GM18858 (cell line): ENCODE measurements at regions not wholly inside any gene's neighbourhood (a gene's known extent, or its start where the extent isn't known, plus 50 kb on each side); places are given as distances from the start of the nearest gene placed in this dataset.

Experiments
- ATAC-seq: cut with Tn5 transposase; IDR thresholded peaks from one replicate; pipeline ENCODE4 v1.9.1; 2021; ENCODE audit not compliant: unreplicated experiment

DNA sequence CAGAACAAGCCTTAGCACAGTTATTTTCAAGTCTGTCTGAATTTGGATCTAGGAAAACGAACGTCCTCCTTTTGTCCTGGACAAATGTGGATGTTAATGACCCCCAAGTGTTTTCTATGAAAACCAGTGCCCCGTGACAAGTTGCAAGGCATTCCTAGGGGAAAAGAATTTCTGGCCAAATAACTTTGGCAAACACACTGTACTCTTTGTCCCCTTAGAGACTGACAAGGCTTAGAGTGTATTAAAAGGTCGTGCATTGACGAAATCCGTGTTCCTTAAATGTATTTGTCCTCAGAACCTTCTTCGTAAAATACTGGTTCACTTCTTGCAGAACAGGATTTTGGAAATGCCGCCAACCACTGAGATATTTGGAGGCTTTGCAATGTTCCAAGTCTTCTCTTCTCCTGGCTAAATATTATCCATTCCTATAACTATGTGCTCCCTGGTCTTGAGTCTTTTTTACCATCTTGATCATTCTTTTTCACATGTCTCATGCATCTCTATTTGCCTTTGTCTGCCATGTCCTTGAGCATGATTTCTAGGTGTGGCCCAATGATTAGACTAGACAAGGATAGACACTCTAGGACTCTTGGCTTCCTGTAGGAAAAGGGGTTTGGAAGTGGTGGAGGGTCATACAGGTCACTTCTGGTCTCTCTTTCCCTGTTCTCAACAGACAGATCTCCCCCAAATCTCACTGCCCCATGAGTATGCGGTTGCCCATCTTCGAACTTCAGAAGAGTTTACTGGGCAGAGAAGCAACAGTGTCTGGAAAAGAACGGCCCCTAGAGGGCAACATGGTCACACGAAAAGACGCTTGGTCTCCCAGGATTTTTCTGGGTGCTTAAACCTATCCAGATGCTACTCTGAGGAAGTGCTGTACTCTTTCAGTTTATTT is 117.5 kb downstream of the EDEM1 start:
- ATAC-seq = peak; percentile 81

DNA sequence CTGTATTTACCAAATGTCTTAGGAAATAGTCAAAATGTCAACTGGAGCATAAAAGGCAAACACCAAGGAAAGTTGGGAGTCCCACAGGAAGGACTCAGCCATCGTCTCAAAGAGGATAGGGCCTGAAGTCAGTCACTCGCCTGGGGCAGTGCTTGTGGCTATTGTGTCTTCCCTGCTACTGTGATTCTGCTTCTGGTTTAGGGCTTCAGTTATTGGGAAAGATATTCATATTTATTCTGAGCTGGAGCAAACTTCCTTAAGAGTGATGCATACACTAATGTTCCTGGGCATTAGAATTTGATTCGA is 118.1 kb downstream of the EDEM1 start:
- peak; percentile 8 for ATAC-seq

DNA sequence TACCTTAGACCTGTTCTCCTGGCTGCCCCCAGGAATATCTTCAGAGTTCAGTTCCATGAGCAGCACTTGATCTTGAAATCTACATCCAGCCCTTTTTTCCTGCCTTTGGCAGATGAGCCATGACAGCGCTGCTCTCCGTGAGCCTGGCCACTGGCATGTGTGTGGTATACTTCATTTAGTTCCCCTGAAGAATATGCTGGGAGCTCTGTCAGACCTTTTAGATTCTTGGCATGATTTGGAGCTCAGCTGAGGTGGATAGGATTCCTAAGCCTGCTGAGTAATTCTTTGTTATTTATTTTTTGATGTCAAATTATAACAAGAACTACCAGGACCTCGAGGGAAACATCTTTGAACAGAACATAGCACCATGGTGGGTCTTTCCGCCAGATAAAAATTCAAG is 121.7 kb downstream of the EDEM1 start:
- ATAC-seq = no peak

DNA sequence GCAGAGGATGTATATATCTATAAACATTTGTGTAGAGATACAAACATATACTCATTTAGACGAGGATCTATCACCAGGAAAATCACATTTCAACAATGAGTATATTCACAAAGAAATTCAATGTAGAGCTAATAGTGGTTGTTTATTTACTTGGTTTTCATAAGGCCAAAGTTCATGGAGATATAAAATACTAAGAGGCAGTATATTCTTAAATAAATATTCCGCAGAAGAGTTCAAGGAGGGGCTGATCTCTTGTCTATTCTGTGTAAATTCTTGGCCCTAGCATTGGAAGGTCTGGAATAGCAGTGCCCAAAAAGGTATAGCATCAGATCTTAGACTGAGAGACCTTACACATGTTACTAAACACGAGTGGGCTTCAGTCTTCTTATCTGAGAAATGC is 122.1 kb downstream of the EDEM1 start:
- no peak for ATAC-seq

DNA sequence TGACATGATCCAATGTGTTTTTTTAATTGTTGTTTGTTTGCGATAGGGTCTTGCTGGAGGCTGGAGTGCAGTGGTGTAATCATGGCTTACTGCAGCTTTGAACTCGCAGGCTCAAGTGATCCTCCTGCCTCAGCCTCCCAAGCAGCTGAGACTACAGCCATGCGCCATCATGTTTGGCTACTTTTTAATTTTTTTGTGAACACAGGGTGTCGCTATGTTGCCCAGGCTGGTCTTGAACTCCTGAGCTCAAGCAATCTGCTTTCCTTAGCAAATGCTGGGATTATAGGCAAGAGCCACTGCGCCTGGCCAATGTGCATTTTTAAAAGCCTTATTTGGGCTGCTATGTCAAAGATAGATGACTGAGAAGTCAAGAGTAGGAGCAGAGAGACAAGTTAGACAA is 123.0 kb downstream of the EDEM1 start:
- no peak for ATAC-seq

DNA sequence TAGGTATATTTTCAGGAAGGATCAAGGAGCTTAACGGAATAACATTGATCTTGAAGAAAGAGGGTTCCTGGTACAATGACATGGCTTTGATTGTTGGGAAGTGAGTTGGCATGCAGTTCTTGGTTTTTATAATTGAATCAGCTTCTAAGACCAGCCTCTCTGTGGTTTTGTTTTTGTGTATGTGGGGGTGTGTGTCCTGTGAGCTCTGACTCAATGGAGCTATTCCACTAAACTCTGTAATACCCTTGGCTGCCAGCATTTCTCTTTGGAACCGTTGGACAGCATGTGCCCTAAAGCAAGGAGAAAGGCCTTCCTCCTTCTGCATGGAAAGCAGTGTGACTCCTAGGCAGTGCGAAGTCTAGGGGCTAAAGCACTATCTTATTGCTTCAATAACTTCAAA is 124.8 kb downstream of the EDEM1 start:
- ATAC-seq = no peak

DNA sequence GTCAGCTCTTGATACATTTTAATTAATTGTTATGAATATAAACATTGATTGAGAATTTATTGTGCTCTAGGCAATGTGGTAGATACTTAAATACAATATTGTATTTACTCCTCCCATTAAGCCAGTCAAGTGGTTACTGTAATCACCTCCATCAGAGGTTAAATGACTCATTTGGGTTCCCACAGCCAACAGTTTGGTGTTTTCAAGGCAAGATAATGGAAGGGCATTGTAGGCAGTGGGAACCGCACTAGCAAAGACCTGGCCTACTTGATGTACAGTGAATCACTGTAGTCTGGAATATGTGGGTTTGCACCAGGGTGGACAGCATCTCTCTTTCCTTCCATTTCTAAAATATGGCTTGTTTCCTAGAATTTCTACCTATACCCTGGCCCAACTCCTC is 127.4 kb downstream of the EDEM1 start:
- ATAC-seq = no peak

DNA sequence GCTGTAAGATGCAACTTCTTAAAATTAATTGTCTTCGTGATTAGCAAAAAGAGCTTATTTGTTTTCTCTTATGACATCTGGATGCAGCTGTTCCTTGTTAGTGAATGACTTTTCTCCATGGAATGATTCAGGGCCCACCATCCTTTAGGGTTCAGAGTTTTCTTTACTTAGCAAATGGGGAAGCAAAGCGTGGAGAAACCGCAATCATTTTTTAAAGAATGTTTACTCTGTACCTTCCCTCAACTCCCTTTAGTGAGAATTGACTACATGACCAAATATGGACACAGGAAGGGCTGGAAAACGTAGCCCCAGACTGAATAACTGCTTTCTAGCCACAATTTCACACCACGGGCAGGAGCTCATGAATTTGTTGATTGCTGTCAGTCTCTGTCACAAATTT is 130.1 kb downstream of the EDEM1 start:
- no peak for ATAC-seq

DNA sequence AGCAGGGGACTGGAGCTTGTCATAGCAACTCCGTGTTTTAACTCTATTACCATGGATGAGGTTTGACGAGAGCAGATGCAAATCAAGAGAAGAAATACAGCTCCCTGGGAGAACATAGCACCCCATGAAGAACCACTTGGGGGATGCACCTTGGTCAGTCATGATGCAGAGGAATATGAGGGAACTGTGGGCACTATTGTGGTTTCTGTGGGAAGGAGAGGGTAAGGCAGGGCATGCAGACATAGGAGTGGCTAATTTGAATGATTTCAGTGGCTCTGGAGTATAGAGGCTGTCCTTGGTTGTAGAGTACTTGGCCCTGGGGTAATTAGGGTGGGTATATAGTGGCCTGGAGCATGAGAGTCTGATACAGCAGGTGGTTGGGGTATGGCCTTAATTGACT is 131.9 kb downstream of the EDEM1 start:
- ATAC-seq = no peak

DNA sequence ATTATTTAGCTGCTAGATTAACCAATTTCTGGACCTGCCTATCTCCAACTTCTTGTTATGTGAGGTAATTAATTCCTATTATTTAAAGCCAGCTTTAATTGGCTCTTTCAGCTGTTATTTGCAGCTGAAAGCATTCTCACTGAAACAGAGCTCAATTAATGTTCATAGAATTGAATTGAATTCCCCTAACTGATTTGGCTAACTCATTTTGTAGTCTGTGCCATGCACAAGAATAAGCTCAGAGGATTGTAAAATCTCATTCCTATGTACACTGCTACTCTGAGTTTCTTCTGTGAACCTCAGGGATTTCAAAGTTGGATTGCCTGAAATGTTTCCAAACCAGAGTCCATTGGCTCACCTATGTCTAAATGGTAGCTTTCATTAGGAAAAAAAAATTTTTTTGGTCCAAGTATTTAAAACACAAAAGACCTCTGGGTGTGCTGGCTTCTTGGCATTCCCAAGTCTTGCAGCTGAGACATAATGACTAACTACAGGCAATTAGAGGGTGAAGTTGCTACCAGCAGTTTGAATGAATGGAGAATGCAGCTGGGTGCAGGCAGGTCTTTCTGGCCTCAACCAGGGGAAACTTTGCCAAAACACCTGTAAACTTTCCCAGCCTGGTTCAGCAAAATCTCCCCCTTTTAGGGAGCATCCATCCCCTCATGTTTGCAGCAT is 134.3 kb downstream of the EDEM1 start:
- ATAC-seq = no peak

DNA sequence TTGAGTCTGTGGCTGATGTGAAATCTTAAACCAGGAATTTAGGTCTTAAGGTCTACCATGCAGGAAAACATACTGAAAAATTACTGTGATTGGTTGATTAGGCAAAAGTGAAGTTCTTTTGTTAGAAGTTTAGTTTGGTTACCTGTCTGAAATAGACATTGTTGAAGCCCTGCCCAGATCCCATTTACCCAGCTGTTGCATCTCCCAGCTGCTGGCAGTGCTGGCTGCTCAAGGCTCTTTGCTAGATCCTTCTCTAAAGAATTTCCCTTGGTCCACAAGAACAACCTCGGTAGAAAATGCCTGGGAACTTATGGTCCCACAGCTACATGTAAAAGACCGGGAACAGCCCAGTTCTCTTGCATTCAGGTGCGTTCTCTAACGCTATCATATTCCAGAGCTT is 137.3 kb downstream of the EDEM1 start:
- ATAC-seq = no peak

DNA sequence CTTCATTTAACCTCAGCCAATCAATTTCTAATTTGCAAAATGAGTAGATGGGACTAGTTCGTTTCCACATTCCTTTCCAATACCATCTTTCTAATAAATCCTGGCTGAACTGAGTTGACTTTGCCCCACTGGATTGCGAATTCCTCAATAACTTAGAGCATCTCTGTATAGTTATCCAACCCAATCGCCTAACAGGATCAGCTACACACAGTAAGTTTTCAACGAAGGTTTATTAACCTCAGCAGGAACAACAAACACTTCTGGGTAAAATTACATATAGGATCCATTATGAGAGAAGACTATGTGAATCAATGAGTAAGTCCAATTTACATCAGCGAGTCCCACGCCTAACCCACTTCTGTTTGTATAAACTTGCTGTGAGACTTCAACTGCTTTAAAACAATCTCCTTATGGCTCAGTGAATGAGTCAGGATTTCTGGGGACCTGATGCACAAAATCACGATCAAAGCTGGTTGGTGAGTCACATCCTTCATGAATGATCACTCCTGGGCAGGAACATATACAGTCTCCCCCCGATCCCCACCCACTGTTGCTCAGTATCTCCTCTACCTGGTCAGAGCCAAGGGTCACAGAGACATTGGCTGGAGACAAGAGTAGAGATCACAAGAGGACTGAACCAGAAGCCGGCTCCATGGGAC is 142.8 kb downstream of the EDEM1 start:
- no peak for ATAC-seq

DNA sequence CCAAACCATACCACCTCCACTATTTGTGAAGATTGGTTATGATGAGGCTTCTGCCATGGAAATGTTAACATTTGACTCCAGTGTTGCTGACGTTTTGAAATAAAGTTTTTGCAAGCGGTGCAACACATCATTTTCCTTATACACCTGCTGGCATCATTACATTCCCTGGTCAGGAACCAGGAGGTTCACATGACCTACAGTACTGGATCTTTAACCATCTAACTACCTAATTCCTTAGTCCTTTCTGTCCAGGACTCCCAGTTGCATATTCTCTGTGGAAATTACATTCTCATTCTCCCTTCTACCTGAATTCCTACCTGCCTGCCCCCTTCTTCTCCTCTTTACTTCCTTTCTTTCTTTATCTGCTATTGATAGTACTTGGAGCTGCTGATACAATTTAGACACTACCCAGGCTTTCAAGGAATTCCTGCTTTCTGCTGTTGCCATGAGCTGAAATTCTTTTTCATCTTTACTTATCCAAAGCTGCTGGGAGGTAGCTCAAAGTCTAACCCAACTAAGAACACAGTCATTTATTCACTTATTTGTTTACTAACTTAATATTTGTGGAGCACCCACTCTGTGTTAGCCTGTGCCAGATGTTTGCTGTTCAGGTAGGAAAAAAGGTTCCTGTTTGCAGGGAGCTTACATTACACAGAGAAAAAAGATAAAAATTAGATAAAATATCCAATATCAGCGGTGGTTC is 144.2 kb downstream of the EDEM1 start:
- no peak for ATAC-seq

DNA sequence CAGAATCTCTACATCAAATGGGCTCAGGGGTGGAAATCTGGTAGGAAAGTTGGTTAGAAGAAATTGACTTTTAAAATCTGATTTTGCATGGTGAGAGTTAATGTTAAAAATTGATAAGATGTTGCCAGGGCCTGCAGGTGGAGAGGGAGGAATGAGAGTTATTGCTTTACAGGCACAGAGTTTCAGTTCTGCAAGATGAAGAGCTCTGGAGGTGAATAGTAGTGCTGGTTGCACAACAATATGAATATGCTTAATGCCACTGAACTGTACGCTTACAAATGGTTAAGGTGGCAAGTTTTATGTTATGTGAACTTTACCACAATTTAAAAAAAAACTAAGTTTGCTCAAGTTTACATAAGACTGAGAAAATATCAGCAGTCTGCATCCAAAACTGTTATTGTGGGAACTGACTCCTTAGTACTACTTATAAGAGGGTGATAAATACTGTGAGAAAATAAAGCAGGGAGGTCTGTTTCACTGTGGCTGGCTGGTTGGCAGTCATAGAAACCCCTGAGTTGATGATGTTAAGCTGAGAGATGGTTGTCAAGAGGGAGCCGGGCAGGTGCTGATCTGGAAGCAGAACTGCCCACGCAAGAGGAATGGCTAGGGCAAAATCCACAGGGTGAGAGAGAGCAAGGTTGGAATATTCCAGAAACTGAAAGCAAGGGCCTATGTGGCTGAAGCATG is 144.9 kb downstream of the EDEM1 start:
- peak; percentile 96 for ATAC-seq

DNA sequence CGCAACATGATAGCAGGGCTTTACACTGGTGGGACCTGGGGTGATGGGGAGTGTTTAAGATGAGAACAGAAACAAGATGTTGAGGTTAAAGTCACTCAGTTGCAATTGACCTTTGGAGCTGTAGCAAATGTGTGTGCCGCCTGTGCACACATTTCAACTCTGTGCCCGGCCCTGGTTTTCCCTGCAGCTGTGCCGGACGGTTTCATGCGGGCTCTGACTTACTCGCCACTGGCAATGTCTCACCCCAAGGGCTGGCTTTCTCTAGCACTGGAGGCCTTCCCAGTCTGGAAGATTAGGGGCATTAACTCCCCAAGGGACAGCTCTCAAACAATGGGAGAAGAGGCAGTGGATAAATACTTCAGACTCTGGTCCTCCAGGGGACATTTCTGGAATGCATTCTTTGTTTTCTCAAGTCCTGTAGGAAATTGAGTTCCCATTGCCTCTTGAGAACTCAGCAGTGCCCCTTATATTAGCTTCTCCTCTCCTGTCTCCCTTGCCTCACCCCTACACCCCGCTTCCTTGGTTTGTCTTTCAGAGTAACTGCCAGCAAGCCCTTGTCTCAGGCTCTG is 152.5 kb downstream of the EDEM1 start:
- ATAC-seq = no peak

DNA sequence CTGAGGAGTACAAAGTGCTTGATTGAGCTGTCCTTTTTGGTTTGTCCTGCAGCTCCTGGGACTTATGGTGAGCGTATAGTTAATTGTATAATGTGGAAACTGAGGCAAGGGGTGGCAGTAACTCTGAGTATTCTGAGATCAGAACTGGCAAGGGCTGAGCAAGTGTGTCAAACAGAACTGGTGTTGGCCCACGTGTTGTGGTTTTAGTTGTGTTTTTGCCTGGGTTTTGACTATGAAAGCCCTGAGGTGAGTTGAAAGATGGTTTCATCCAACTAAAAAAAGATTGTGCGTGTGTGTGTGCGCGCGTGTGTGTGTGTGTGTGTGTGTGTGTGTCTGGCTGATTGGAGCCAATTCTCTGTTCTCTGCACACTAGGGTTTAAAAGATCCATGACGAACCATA is 154.1 kb downstream of the EDEM1 start:
- ATAC-seq = no peak

DNA sequence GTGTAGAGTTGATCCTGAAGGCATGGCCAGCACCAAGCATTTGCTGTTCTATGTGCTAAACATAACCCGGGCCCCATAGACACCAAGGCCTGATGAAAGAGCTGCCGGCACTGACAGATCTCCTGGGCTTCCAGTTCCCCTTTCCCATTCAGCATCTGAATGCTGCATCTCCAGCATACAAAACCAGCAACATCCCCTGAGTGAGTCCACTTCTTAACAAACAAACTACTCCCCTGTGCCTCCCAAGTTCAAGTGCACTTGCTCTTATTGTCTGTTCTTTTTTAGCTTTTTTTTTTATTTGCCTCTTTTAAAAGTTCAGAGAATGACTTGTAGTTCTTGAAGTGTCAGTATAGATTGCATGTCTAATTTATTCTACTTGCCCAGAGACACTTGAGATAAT is 156.0 kb downstream of the EDEM1 start:
- ATAC-seq = no peak

DNA sequence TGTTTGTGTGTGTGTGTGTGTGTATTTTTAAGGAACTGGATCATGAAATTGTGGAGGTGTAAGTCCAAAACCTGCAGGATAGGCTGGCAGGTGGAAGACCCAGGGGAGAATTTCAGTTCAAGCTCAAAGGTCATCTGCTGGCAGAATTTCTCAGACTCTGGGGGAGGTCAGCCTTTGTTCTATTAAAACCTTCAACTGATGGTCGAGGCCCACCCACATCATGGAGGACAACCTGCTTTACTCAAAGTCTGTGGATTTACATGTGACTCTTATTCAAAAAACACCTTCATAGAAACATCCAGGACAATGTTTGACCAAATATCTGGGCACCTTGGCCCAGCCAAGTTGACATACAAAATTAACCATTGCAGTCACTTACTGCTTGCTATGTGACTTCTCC is 157.2 kb downstream of the EDEM1 start:
- no peak for ATAC-seq

DNA sequence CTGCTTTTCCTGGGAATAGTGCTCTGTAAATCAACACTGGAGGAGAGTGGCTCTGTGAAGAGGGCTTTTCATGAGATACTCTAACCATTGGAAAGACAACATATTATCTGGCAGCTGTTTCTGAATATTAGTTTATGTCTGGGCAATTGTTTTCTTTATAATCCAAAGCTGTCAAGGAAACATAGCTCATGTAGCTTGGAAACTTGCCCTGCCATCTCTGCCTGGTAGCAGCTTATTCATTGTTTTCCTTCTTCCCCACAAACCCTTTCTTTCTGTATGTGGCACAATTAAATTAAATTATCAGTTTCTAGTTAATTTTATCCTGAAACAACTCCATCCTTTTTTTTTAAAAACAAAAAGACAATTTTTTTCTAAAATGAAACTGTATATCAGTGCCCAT is 160.0 kb downstream of the EDEM1 start:
- no peak for ATAC-seq

DNA sequence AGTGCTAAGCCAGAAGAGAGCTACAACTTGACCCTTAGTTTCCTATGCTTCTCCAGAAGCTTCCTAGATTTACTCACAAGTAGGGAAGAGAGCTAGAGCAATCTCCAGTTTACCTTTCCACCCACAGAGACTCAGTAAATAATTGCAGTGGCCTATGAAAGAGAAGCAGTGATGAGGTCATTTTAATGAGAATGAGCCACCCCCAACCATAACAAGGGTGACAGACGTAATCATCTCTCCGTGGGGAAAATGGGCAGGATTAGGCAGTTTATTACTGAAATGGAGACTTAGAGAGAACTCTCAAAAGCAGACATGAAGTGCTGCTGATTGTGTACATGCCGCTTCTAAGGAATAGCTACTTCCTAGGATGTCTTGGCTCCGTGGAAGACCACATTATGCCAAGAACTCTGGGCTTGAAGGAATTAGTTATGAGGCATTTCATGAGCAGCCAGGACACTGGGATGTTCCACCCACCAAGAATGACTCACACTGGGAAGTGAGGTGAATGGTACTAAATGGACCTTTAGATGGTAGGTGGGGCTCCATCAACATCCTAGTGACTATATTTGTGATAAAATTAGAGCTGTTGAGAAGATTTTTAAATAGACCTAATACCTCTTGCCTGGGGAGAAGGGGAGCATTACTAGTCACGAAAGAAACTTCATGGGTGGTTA is 160.9 kb downstream of the EDEM1 start:
- ATAC-seq = no peak
